ENCODE measurements at regions not wholly inside any gene's neighbourhood (a gene's known extent, or its start where the extent isn't known, plus 50 kb on each side); places are given as distances from the start of the nearest gene placed in this dataset.
A peak's percentile ranks its signal among the peaks of the same experiment; 100 is the strongest.

GRCh38 chr12:105813201-105813600 lies 325.6 kb downstream of the NUAK1 start:
- Histone ChIP-seq H3K27ac (no peak overlapping the region), H3K4me3 (no peak overlapping the region)
- 82 to 86% methylated on average over 5 of the region's 5 CpGs for WGBS, 2 donors

GRCh38 chr12:105814283-105814682 lies 324.5 kb downstream of the NUAK1 start:
- DNase-seq, result no peak
- Histone ChIP-seq H3K4me1 (peaks cover 0 to 5% (median under 1%) of the 10 kb centered on the region in 4 donors), H3K36me3 (no peaks in the 10 kb centered on the region), H3K27ac (no peak overlapping the region), H3K9me3 (no peaks in the 10 kb centered on the region), H3K27me3 (no peaks in the 10 kb centered on the region), H3K4me3 (no peak overlapping the region)
- no peak for ATAC-seq (ENCODE audit: low FRiP score in 2 of 2)
- TF ChIP-seq CTCF (IDR thresholded peaks at IDR 0.05), result no peak
- WGBS, 2 donors, result 75 to 83% methylated on average over 4 of the region's 4 CpGs

More at GRCh38 chr12:105813201-105813600, 325.6 kb downstream of the NUAK1 start:
- no peak for ATAC-seq (ENCODE audit: low FRiP score in 2 of 2)
- H3K4me1 ChIP-seq, result no peaks in the 10 kb centered on the region
- H3K9me3 ChIP-seq, result no peaks in the 10 kb centered on the region
- no peaks in the 10 kb centered on the region for H3K27me3 ChIP-seq
- no peak for TF ChIP-seq CTCF (IDR thresholded peaks at IDR 0.05)
- TF ChIP-seq POLR2A (IDR thresholded peaks at IDR 0.05), result no peak
- no peak for TF ChIP-seq EP300 (IDR thresholded peaks at IDR 0.05)
- TF ChIP-seq POLR2AphosphoS5 (IDR thresholded peaks at IDR 0.05), result no peak
- H3K36me3 ChIP-seq, result no peaks in the 10 kb centered on the region
- no peak for DNase-seq

- Histone ChIP-seq H3K4me1 (peaks cover 10 to 28% (median 27%) of the 10 kb centered on the region in 4 donors), H3K27ac (peak overlapping the region in 1 of 4 donors; percentile 2), H3K36me3 (no peaks in the 10 kb centered on the region), H3K27me3 (no peaks in the 10 kb centered on the region), H3K9me3 (no peaks in the 10 kb centered on the region), H3K4me3 (no peak overlapping the region)
- TF ChIP-seq CTCF (IDR thresholded peaks at IDR 0.05) (no peak), POLR2A (IDR thresholded peaks at IDR 0.05) (no peak), POLR2AphosphoS5 (IDR thresholded peaks at IDR 0.05) (no peak), EP300 (IDR thresholded peaks at IDR 0.05) (no peak)
- no peak for ATAC-seq (ENCODE audit: low FRiP score in 2 of 2)
- DNase-seq, result no peak
- 54 to 70% methylated on average over 2 of the region's 2 CpGs for WGBS, 2 donors
These were observed 319.2 kb downstream of the NUAK1 start for GRCh38 chr12:105819549-105819948.

GRCh38 chr12:105820429-105821125 lies 318.2 kb downstream of the NUAK1 start:
- no peak overlapping the region for H3K4me3 ChIP-seq
- whole genome bisulfite sequencing, 2 donors, result 37 to 53% methylated on average over 4 to 5 of the region's 5 CpGs
- peak in 1 of 2 donors; percentile 48 for ATAC-seq (ENCODE audit: low FRiP score in 2 of 2)
- no peak for TF ChIP-seq POLR2AphosphoS5 (IDR thresholded peaks at IDR 0.05)
- TF ChIP-seq POLR2A (IDR thresholded peaks at IDR 0.05), result no peak
- TF ChIP-seq EP300 (IDR thresholded peaks at IDR 0.05), result no peak
- no peak for TF ChIP-seq CTCF (IDR thresholded peaks at IDR 0.05)
- H3K36me3 ChIP-seq, result no peaks in the 10 kb centered on the region
- no peaks in the 10 kb centered on the region for H3K27me3 ChIP-seq
- H3K9me3 ChIP-seq, result no peaks in the 10 kb centered on the region
- DNase-seq, result peak in 1 of 2 donors; percentile 35
- peak overlapping the region in 1 of 4 donors; percentile 34 for H3K27ac ChIP-seq
- peaks cover 10 to 28% (median 27%) of the 10 kb centered on the region in 4 donors for H3K4me1 ChIP-seq

Measured in upper lobe of left lung (tissue), 6 donors.